Neural cell (in vitro differentiated cells): ENCODE measurements at regions not wholly inside any gene's neighbourhood (a gene's known extent, or its start where the extent isn't known, plus 50 kb on each side); places are given as distances from the start of the nearest gene placed in this dataset.

Source experiments
- H2AFZ ChIP-seq: fragments of 200-600, 300-800 bp; sonication (generic), shearing (Covaris generic); 2 replicates; pipeline ENCODE4 v1.6.0; 2014; ENCODE audit warnings: low read depth, mild to moderate bottlenecking, antibody characterized with exemption, low read length, moderate library complexity
- H3F3A ChIP-seq: fragments of 200-600 bp; shearing (Covaris generic); 2 replicates; pipeline ENCODE4 v1.6.1; 2016; ENCODE audit warnings: mild to moderate bottlenecking, moderate library complexity, mixed read lengths, antibody characterized with exemption, low read length; ENCODE audit not compliant: insufficient read depth, poor library complexity, severe bottlenecking
- H3K27ac ChIP-seq: fragments of 200-600, 300-800 bp; sonication (generic), shearing (Covaris generic); 2 replicates; pipeline ENCODE4 v1.5.1; 2014; ENCODE audit warnings: mild to moderate bottlenecking, low read length, moderate library complexity
- H3K27me3 ChIP-seq: fragments of 300-800, 200-600 bp; sonication (generic), shearing (Covaris generic); 2 replicates; pipeline ENCODE4 v1.6.0; 2014; ENCODE audit warnings: mild to moderate bottlenecking, low read depth, low read length, moderate library complexity; ENCODE audit not compliant: insufficient read depth
- H3K36me3 ChIP-seq: fragments of 300-800, 200-600 bp; sonication (generic), shearing (Covaris generic); 2 replicates; pipeline ENCODE4 v1.5.1; 2014; ENCODE audit warnings: mild to moderate bottlenecking, antibody characterized with exemption, low read length, moderate library complexity; ENCODE audit not compliant: insufficient read depth
- H3K4me2 ChIP-seq: fragments of 300-800, 200-600 bp; sonication (generic), shearing (Covaris generic); 2 replicates; pipeline ENCODE4 v1.6.0; 2014; ENCODE audit warnings: mild to moderate bottlenecking, low read length
- H3K4me3 ChIP-seq: fragments of 300-800, 200-600 bp; sonication (generic), shearing (Covaris generic); 2 replicates; pipeline ENCODE4 v1.5.1; 2014; ENCODE audit warnings: mild to moderate bottlenecking, low read length, moderate library complexity
- H3K79me2 ChIP-seq: fragments of 200-600 bp; shearing (Covaris generic); replicated peaks from 2 replicates; pipeline ENCODE4 v1.6.0; 2014; ENCODE audit warnings: mild to moderate bottlenecking, low read length, moderate library complexity; ENCODE audit not compliant: insufficient read depth
- H3K9ac ChIP-seq: fragments of 300-800, 200-600 bp; sonication (generic), shearing (Covaris generic); 2 replicates; pipeline ENCODE4 v1.6.1; 2016; ENCODE audit warnings: mild to moderate bottlenecking, low read length, mixed read lengths
- H3K9me2 ChIP-seq: fragments of 200-600 bp; shearing (Covaris generic); 2 replicates; pipeline ENCODE4 v1.6.1; 2016; ENCODE audit warnings: mild to moderate bottlenecking, low read length, mixed read lengths; ENCODE audit not compliant: insufficient read depth
- H3K9me3 ChIP-seq: fragments of 200-600, 300-800 bp; sonication (generic), shearing (Covaris generic); 2 replicates; pipeline ENCODE4 v1.6.1; 2016; ENCODE audit warnings: mild to moderate bottlenecking, mixed run types, low read length, moderate library complexity, mixed read lengths
- H4K20me1 ChIP-seq: fragments of 200-600 bp; shearing (Covaris generic); 2 replicates; pipeline ENCODE4 v1.6.1; 2016; ENCODE audit warnings: mild to moderate bottlenecking, mixed run types; ENCODE audit not compliant: insufficient read depth
- EP300 ChIP-seq: fragments of 450-650 bp; conservative IDR thresholded peaks from 2 replicates; pipeline ENCODE4 v1.6.1; 2014; ENCODE audit warnings: antibody characterized with exemption, mild to moderate bottlenecking, moderate library complexity; ENCODE audit not compliant: poor library complexity, severe bottlenecking
- EZH2 ChIP-seq: fragments of 200-600, 300-800 bp; shearing (Covaris generic), sonication (generic); IDR thresholded peaks from 2 replicates; pipeline ENCODE4 v1.6.1; 2014; ENCODE audit warnings: antibody characterized with exemption, low read length, borderline replicate concordance, mild to moderate bottlenecking; ENCODE audit not compliant: insufficient read depth, poor library complexity, severe bottlenecking
- MXI1 ChIP-seq: fragments of 450-650 bp; conservative IDR thresholded peaks from 2 replicates; pipeline ENCODE4 v1.6.1; 2014; ENCODE audit warnings: antibody characterized with exemption, mild to moderate bottlenecking; ENCODE audit not compliant: poor library complexity, severe bottlenecking
- POLR2AphosphoS5 ChIP-seq: IDR thresholded peaks from 2 replicates; pipeline ENCODE4 v1.6.1; 2012
- RAD21 ChIP-seq: fragments of 450-650 bp; conservative IDR thresholded peaks from 2 replicates; pipeline ENCODE4 v1.6.1; 2014; ENCODE audit warnings: antibody characterized with exemption, mild to moderate bottlenecking, moderate library complexity
- SMC3 ChIP-seq: fragments of 450-650 bp; conservative IDR thresholded peaks from 2 replicates; pipeline ENCODE4 v1.6.1; 2014; ENCODE audit warnings: antibody characterized with exemption, mild to moderate bottlenecking, moderate library complexity; ENCODE audit not compliant: poor library complexity
- TAF1 ChIP-seq: IDR thresholded peaks from 2 replicates; pipeline ENCODE4 v1.6.1; 2012; ENCODE audit warnings: low read depth
- TF ChIP-seq, protein P1 (sequence below): IDR thresholded peaks from 2 replicates; pipeline ENCODE4 v1.6.1; 2012; ENCODE audit warnings: borderline replicate concordance
- TF ChIP-seq, protein P2 (sequence below): fragments of 450-650 bp; IDR thresholded peaks from 2 replicates; pipeline ENCODE4 v1.5.1; 2014; ENCODE audit warnings: antibody characterized with exemption, mild to moderate bottlenecking, moderate library complexity; ENCODE audit not compliant: poor library complexity, severe bottlenecking

DNA sequence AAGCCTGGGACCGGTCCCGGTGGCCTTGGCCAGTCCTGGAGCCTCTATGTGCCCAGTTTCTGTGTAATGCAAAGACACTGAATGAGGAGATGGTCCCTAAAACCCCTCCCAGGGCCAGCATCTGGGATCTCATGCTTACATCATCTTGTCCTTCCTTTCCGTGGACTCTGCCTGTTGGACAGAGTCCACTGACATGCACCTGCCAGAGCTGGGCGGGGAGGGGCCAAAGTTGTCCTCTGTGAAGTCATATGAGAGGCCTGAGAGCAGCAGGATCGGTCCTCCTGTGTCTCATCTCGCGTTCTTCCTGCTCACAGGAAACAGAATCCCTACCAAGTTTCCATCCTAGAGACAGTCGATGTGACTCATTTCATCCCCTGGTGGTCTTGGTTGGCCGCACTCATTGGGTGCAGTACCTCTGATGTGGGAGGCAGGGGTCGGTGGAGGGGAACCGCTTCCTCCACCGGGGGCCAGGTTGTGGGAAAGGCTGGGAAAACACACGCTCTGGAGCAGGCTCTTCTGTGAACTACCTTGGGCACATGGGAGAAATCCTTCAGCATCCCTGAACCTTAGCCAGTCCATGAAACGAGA lies 389.6 kb upstream of the PODXL start:
- TF ChIP-seq TAF1 = no peak
- TF ChIP-seq, protein P1, sequence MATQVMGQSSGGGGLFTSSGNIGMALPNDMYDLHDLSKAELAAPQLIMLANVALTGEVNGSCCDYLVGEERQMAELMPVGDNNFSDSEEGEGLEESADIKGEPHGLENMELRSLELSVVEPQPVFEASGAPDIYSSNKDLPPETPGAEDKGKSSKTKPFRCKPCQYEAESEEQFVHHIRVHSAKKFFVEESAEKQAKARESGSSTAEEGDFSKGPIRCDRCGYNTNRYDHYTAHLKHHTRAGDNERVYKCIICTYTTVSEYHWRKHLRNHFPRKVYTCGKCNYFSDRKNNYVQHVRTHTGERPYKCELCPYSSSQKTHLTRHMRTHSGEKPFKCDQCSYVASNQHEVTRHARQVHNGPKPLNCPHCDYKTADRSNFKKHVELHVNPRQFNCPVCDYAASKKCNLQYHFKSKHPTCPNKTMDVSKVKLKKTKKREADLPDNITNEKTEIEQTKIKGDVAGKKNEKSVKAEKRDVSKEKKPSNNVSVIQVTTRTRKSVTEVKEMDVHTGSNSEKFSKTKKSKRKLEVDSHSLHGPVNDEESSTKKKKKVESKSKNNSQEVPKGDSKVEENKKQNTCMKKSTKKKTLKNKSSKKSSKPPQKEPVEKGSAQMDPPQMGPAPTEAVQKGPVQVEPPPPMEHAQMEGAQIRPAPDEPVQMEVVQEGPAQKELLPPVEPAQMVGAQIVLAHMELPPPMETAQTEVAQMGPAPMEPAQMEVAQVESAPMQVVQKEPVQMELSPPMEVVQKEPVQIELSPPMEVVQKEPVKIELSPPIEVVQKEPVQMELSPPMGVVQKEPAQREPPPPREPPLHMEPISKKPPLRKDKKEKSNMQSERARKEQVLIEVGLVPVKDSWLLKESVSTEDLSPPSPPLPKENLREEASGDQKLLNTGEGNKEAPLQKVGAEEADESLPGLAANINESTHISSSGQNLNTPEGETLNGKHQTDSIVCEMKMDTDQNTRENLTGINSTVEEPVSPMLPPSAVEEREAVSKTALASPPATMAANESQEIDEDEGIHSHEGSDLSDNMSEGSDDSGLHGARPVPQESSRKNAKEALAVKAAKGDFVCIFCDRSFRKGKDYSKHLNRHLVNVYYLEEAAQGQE = no peak
- no peak for TF ChIP-seq POLR2AphosphoS5
- no peak for TF ChIP-seq EP300
- TF ChIP-seq MXI1 = no peak
- TF ChIP-seq, protein P2, sequence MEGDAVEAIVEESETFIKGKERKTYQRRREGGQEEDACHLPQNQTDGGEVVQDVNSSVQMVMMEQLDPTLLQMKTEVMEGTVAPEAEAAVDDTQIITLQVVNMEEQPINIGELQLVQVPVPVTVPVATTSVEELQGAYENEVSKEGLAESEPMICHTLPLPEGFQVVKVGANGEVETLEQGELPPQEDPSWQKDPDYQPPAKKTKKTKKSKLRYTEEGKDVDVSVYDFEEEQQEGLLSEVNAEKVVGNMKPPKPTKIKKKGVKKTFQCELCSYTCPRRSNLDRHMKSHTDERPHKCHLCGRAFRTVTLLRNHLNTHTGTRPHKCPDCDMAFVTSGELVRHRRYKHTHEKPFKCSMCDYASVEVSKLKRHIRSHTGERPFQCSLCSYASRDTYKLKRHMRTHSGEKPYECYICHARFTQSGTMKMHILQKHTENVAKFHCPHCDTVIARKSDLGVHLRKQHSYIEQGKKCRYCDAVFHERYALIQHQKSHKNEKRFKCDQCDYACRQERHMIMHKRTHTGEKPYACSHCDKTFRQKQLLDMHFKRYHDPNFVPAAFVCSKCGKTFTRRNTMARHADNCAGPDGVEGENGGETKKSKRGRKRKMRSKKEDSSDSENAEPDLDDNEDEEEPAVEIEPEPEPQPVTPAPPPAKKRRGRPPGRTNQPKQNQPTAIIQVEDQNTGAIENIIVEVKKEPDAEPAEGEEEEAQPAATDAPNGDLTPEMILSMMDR = no peak
- no peak for TF ChIP-seq SMC3
- no peak for TF ChIP-seq EZH2
- no peak for TF ChIP-seq RAD21
- Histone ChIP-seq H3K27me3 (no peaks in the 10 kb centered on the region), H3K9me3 (no peaks in the 10 kb centered on the region), H3K36me3 (no peaks in the 10 kb centered on the region), H3K9me2 (no peaks in the 10 kb centered on the region), H3K9ac (peak overlapping the region; percentile 44), H3F3A (no peaks in the 10 kb centered on the region), H3K27ac (no peak overlapping the region), H2AFZ (no peak overlapping the region), H3K4me3 (peak overlapping the region; percentile 57), H4K20me1 (no peaks in the 10 kb centered on the region), H3K4me2 (no peak overlapping the region), H3K79me2 (no peaks in the 10 kb centered on the region)

DNA sequence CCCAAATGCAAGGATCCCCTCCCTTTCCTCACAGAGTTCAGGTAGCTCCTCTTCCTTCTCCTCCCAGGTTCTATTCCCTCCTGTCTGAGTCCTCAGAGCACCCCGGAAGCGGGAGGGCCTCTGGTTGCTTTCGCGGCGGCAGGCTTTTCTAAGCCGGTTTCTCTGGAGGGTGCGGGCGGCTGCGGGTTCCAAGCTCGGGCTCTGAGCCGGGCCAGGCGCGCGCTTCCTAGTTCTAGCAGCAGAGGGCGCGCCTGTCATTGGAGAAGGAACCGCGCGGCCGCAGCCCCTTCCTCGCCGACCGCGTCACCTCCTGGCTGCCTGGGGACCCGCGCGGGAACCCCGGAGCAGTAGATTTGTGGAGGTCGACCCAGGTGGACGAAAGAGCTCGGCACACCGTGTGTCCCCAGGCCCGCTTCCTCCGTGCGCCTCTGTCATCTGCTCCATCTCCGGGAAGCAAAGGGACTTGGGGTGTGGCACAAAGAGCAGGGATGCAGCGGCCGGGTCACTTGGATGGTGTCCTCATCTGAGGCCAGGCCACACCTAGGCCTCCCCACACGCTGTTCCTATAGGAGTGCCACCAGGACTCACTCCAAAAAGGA lies 389.0 kb upstream of the PODXL start:
- Histone ChIP-seq H3K4me3 (peak overlapping the region; percentile 57), H3K4me2 (no peak overlapping the region), H2AFZ (peak overlapping the region; percentile 32), H3K9me2 (no peaks in the 10 kb centered on the region), H3K9ac (peak overlapping the region; percentile 44), H3F3A (no peaks in the 10 kb centered on the region), H3K27me3 (no peaks in the 10 kb centered on the region), H3K9me3 (no peaks in the 10 kb centered on the region), H4K20me1 (no peaks in the 10 kb centered on the region), H3K79me2 (no peaks in the 10 kb centered on the region), H3K36me3 (no peaks in the 10 kb centered on the region), H3K27ac (no peak overlapping the region)
- TF ChIP-seq POLR2AphosphoS5 = no peak
- TF ChIP-seq TAF1 = no peak
- TF ChIP-seq SMC3 = peak; percentile 98
- TF ChIP-seq EZH2 = no peak
- TF ChIP-seq MXI1 = no peak
- TF ChIP-seq, protein P2 = peak; percentile 98
- peak; percentile 99 for TF ChIP-seq RAD21
